ENCODE measurements at regions not wholly inside any gene's neighbourhood (a gene's known extent, or its start where the extent isn't known, plus 50 kb on each side); places are given as distances from the start of the nearest gene placed in this dataset.

- Histone ChIP-seq H3K9me3 (no peaks in the 10 kb centered on the region), H3K36me3 (ENCODE audit: control insufficient read depth, insufficient read depth, low read length) (no peaks in the 10 kb centered on the region), H3K4me3 (ENCODE audit: low read depth, low read length) (no peak overlapping the region), H3K4me1 (no peaks in the 10 kb centered on the region), H3K27me3 (replicated peaks; ENCODE audit: control insufficient read depth, insufficient read depth, low read length) (no peaks in the 10 kb centered on the region)
- intact Hi-C loops (cut with micrococcal nuclease; ENCODE audit: unreplicated experiment): no loop called here
- TF ChIP-seq CTCF (IDR thresholded peaks at IDR 0.05; ENCODE audit: insufficient read depth in 1 of 2, low read depth in 1 of 2, low read length in 1 of 2, severe bottlenecking in 1 of 2, unreplicated experiment in 1 of 2): no peak
- no peaks in the 10 kb centered on the region for H3K36me3 Mint-ChIP-seq (ENCODE audit: insufficient read depth, unreplicated experiment)
- H3K9me3 Mint-ChIP-seq (ENCODE audit: unreplicated experiment): no peaks in the 10 kb centered on the region
- ChIA-PET CTCF (no interaction called here), POLR2A (no interaction called here)
- no peak overlapping the region for H3K4me3 Mint-ChIP-seq (ENCODE audit: unreplicated experiment)
- DNase-seq: no peak
- no peak overlapping the region for H3K27ac Mint-ChIP-seq (ENCODE audit: unreplicated experiment)
- H3K4me1 Mint-ChIP-seq (ENCODE audit: low read depth, unreplicated experiment): no peaks in the 10 kb centered on the region
- no peaks in the 10 kb centered on the region for H3K27me3 Mint-ChIP-seq (ENCODE audit: insufficient read depth, unreplicated experiment)
- BruUV-seq (replicated peaks): no TSS peak
These were observed 430.6 kb upstream of the NRG3 start for GRCh38 chr10:81444242-81444929.

- intact Hi-C loops (cut with micrococcal nuclease; ENCODE audit: unreplicated experiment): no loop called here
- no peak for DNase-seq
- ChIA-PET CTCF (no interaction called here), POLR2A (no interaction called here)
- no peaks in the 10 kb centered on the region for H3K36me3 Mint-ChIP-seq (ENCODE audit: insufficient read depth, unreplicated experiment)
- BruUV-seq (replicated peaks): no TSS peak
- H3K27me3 Mint-ChIP-seq (ENCODE audit: insufficient read depth, unreplicated experiment): no peaks in the 10 kb centered on the region
- Histone ChIP-seq H3K36me3 (ENCODE audit: control insufficient read depth, insufficient read depth, low read length) (no peaks in the 10 kb centered on the region), H3K9me3 (no peaks in the 10 kb centered on the region), H3K4me3 (ENCODE audit: low read depth, low read length) (no peak overlapping the region), H3K4me1 (no peaks in the 10 kb centered on the region), H3K27me3 (replicated peaks; ENCODE audit: control insufficient read depth, insufficient read depth, low read length) (no peaks in the 10 kb centered on the region)
- H3K9me3 Mint-ChIP-seq (ENCODE audit: unreplicated experiment): no peaks in the 10 kb centered on the region
- no peak for TF ChIP-seq CTCF (IDR thresholded peaks at IDR 0.05; ENCODE audit: insufficient read depth in 1 of 2, low read depth in 1 of 2, low read length in 1 of 2, severe bottlenecking in 1 of 2, unreplicated experiment in 1 of 2)
- H3K4me3 Mint-ChIP-seq (ENCODE audit: unreplicated experiment): no peak overlapping the region
- H3K4me1 Mint-ChIP-seq (ENCODE audit: low read depth, unreplicated experiment): no peaks in the 10 kb centered on the region
- H3K27ac Mint-ChIP-seq (ENCODE audit: unreplicated experiment): no peak overlapping the region
These were observed 424.3 kb upstream of the NRG3 start for GRCh38 chr10:81450651-81451050.

GRCh38 chr10:81472927-81473470 is 402.0 kb upstream of the NRG3 start:
- TF ChIP-seq CTCF (IDR thresholded peaks at IDR 0.05; ENCODE audit: insufficient read depth in 1 of 2, low read depth in 1 of 2, low read length in 1 of 2, severe bottlenecking in 1 of 2, unreplicated experiment in 1 of 2): no peak
- no peak overlapping the region for H3K4me3 Mint-ChIP-seq (ENCODE audit: unreplicated experiment)
- Histone ChIP-seq H3K4me3 (ENCODE audit: low read depth, low read length) (no peak overlapping the region), H3K4me1 (no peaks in the 10 kb centered on the region), H3K27me3 (replicated peaks; ENCODE audit: control insufficient read depth, insufficient read depth, low read length) (no peaks in the 10 kb centered on the region), H3K36me3 (ENCODE audit: control insufficient read depth, insufficient read depth, low read length) (no peaks in the 10 kb centered on the region), H3K9me3 (no peaks in the 10 kb centered on the region)
- POLR2A ChIA-PET: no interaction called here
- H3K27ac Mint-ChIP-seq (ENCODE audit: unreplicated experiment): no peak overlapping the region
- no peaks in the 10 kb centered on the region for H3K36me3 Mint-ChIP-seq (ENCODE audit: insufficient read depth, unreplicated experiment)
- BruUV-seq (replicated peaks): no TSS peak
- no peak for DNase-seq
- intact Hi-C loops (cut with micrococcal nuclease; ENCODE audit: unreplicated experiment): no loop called here
- no peaks in the 10 kb centered on the region for H3K27me3 Mint-ChIP-seq (ENCODE audit: insufficient read depth, unreplicated experiment)
- CTCF ChIA-PET: no interaction called here
- peaks cover 13% of the 10 kb centered on the region for H3K9me3 Mint-ChIP-seq (ENCODE audit: unreplicated experiment)
- H3K4me1 Mint-ChIP-seq (ENCODE audit: low read depth, unreplicated experiment): no peaks in the 10 kb centered on the region
